Retinal pigment epithelial cell (primary cell): ENCODE measurements at regions not wholly inside any gene's neighbourhood (a gene's known extent, or its start where the extent isn't known, plus 50 kb on each side); places are given as distances from the start of the nearest gene placed in this dataset.

ENCODE experiments used
- DNase-seq: peaks from one replicate; pipeline ENCODE4 v3.0.0-alpha.2; 2010; ENCODE audit warnings: low read depth
- H3K4me3 ChIP-seq: 2 replicates; pipeline ENCODE4 v1.5.1; 2011; ENCODE audit warnings: mild to moderate bottlenecking, low read length, control low read depth, moderate library complexity
- TF ChIP-seq, protein P1 (sequence below): conservative IDR thresholded peaks from 2 replicates; pipeline ENCODE4 v1.5.1; 2011; ENCODE audit warnings: low read depth, low read length, control low read depth, inconsistent platforms

DNA sequence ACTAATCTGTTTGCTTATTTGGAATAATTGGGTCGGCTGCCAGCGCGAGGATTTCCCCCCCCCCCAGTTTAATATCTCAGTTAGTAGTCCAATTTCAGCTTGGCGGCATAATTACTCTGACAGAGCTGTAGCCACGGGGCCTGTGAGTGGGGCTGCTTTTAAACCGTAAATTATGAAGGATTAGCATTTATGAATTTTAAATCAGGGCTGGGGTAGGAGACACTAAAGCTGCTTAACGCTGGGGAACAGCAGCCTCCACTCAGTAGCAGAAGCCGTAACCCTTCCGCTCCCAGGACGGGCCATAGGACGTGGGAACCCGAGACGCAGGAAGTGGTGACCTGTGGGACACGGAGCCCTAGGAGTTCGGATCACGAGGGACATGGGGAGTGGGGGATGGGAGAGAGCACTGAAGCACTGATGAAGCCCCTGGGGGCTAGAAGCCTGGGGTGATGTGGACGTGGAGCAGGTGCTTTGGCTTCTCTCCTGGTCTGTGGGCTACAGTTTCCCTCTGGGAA, 66.2 kb upstream of the LMO1 start:
- DNase-seq: peak; percentile 84
- peak overlapping the region; percentile 31 for H3K4me3 ChIP-seq
- TF ChIP-seq, protein P1, sequence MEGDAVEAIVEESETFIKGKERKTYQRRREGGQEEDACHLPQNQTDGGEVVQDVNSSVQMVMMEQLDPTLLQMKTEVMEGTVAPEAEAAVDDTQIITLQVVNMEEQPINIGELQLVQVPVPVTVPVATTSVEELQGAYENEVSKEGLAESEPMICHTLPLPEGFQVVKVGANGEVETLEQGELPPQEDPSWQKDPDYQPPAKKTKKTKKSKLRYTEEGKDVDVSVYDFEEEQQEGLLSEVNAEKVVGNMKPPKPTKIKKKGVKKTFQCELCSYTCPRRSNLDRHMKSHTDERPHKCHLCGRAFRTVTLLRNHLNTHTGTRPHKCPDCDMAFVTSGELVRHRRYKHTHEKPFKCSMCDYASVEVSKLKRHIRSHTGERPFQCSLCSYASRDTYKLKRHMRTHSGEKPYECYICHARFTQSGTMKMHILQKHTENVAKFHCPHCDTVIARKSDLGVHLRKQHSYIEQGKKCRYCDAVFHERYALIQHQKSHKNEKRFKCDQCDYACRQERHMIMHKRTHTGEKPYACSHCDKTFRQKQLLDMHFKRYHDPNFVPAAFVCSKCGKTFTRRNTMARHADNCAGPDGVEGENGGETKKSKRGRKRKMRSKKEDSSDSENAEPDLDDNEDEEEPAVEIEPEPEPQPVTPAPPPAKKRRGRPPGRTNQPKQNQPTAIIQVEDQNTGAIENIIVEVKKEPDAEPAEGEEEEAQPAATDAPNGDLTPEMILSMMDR: no peak

DNA sequence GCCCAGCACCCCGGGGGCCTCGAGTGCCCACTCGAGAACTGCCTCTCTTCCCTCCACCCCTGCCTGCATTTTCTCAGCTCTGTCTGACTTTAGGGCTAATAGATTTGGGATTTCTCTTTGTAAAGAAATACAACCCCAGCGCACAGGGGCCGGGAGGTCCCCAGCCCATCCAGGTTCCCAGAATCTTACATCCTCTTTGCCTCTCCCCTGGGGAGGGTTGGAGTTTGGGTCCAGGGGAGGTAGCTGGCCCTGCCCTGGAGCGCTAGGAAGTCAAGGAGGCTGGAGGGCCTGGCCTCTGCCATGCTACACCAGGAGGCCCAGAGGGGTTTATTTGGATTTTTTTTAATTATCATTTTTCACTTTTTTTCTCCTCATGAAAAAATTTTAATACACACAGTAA, 65.7 kb upstream of the LMO1 start:
- TF ChIP-seq, protein P1: no peak
- DNase-seq: no peak
- peak overlapping the region; percentile 23 for H3K4me3 ChIP-seq

DNA sequence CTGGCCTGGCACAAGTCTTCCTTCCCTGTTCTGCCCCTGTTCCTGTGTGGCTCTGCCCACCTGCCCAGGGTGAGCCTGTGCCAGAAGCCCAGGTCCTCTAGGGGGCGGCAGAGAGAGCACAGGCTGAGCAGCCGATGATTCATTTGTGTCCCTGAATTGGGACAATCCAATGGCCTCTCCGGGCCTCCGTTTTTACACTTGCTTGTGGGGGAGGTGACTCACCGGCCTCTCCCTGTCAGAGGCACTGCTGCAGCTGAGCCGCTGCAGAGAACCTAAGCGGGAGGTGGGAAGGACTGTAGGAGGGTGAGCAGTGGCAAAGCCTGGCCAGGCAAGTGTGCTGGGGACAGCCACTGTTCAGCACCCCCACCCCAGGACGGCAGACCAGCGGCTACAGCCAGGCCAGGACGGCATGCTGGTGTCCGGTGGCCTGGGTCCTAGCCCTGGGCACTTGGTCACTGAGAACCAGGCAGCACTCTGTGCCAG, 65.2 kb upstream of the LMO1 start:
- peak overlapping the region; percentile 23 for H3K4me3 ChIP-seq
- peak; percentile 84 for DNase-seq
- TF ChIP-seq, protein P1: peak; percentile 97

DNA sequence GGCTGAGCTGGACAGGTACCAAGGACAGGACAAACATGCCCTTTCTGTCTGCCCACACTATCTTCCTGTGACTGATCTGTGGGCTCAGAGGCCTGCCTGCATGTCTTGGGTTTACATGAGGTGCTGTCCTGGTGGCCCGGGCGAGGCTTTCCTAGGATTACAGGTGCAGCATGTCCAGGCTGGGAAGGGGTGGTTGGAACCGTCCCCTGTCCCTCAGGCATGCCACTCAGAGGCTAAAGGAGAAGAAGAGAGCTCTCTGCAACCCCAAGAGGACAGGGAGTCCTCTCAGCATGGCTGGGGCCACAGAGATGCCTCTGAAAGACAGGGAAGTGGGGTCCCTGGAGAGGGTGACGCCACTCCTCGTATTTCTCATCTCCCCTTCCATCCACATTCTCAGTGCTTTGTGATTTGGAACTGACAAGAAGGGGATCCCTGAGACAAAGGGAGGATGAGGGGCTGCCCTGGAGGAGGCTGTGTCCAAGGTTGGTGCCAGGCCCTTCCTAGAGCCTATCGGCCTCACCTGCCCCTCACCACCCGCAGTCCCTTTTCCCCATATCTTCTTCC, 64.6 kb upstream of the LMO1 start:
- no peak for DNase-seq
- H3K4me3 ChIP-seq: no peak overlapping the region
- TF ChIP-seq, protein P1: no peak

DNA sequence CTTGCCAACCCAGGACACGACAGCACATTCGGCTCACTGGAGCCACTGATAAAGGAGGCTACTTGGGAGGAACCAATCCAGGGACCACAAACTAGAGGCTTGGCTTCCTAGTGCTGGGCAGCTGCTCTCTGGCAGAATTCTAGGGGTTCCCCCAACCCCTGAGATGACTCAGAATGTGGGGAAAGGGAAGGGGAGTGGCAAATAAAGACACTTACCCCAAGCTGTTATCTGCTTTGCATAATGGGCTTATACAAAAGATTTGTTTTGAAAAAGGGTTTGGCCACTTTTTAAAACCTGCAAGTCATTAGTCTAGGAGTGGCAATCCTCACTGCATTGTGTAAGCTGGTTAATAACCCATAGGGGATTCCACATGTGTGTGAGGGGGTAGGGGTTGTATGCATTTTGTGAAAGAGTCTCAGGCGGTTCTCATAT, 64.1 kb upstream of the LMO1 start:
- no peak overlapping the region for H3K4me3 ChIP-seq
- DNase-seq: no peak
- TF ChIP-seq, protein P1: no peak

DNA sequence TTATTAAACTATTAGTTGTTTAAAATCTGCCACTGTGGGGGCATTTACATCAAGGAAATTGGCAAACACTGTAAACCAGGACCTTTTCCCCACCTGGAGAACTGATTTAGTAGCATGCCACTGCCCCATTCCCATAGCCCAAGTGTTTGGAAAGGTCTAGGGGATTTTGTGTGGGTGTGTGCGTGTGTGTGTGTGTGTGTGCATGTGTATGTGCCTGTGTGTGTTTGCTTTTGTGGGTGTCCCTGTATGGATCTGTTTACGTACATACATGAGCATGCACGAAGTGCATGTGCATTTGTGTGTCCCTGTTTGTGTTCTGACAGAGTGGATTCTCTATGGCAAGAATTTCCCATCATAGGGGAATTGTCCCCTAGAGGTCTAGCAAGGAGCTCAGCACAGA, 62.7 kb upstream of the LMO1 start:
- no peak overlapping the region for H3K4me3 ChIP-seq
- TF ChIP-seq, protein P1: no peak
- no peak for DNase-seq

DNA sequence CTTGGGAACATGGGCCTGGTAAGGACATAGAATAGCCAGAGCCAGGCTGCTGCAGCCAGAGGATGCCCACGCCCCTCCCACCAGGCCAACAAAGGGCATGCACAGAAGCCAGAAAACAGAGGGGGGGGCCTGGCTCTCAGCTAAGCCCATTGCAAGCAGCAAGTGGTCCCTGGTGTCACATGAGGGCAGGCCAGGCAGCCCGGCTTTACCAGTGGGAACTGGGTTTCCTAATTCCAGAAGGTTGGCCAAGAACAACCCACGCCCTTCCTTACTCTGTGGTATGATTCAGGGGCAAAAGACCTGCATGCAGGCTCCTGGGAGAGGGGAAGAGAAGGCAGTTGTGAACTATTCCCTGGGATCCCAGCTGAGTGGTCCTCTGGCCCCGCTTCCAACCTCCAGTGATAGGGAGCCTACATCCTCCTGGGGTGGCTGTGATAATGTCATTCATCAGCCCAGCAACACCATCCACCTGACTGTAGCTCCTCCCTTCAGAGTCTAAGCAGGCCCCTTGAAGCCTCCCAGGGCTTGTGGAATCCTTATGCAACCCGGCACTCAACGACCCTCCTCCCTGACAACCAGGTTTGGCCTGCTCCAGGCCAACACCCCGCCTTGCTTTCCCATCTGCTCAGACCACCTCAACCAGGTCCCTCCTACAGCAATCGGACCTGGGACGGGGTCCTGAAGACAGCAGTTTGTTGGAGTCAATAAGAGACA, 62.1 kb upstream of the LMO1 start:
- TF ChIP-seq, protein P1: no peak
- no peak for DNase-seq
- no peak overlapping the region for H3K4me3 ChIP-seq
